Hepatocyte (in vitro differentiated cells): ENCODE measurements at regions not wholly inside any gene's neighbourhood (a gene's known extent, or its start where the extent isn't known, plus 50 kb on each side); places are given as distances from the start of the nearest gene placed in this dataset.

Experiments used
- DNase-seq: peaks from one replicate; pipeline ENCODE4 v3.0.0-alpha.2; 2016; ENCODE audit warnings: low spot score
- H2AFZ ChIP-seq: fragments of 200-600 bp; sonication (generic); 2 replicates; pipeline ENCODE4 v1.6.0; 2016; ENCODE audit warnings: antibody characterized with exemption, mild to moderate bottlenecking
- H3K27ac ChIP-seq: fragments of 200-600 bp; sonication (generic); 2 replicates; pipeline ENCODE4 v1.5.1; 2016; ENCODE audit warnings: mild to moderate bottlenecking
- H3K27me3 ChIP-seq: fragments of 200-600 bp; sonication (generic); 2 replicates; pipeline ENCODE4 v1.6.1; 2016
- H3K36me3 ChIP-seq: fragments of 200-600 bp; sonication (generic); replicated peaks from 2 replicates; pipeline ENCODE4 v1.5.1; 2016; ENCODE audit warnings: low read depth; ENCODE audit not compliant: insufficient read depth
- H3K4me1 ChIP-seq: fragments of 200-600 bp; sonication (generic); 2 replicates; pipeline ENCODE4 v1.5.1; 2016; ENCODE audit warnings: mild to moderate bottlenecking, moderate library complexity; ENCODE audit not compliant: insufficient read depth
- H3K4me2 ChIP-seq: fragments of 200-600 bp; sonication (generic); 2 replicates; pipeline ENCODE4 v1.6.0; 2016
- H3K4me3 ChIP-seq: fragments of 200-600 bp; sonication (generic); 2 replicates; pipeline ENCODE4 v1.5.1; 2016; ENCODE audit warnings: mild to moderate bottlenecking
- H3K79me2 ChIP-seq: fragments of 200-600 bp; sonication (generic); 2 replicates; pipeline ENCODE4 v1.6.0; 2017; ENCODE audit warnings: mild to moderate bottlenecking
- H3K9me2 ChIP-seq: fragments of 200-600 bp; sonication (generic); replicated peaks from 2 replicates; pipeline ENCODE4 v1.6.0; 2017; ENCODE audit warnings: mild to moderate bottlenecking; ENCODE audit not compliant: insufficient read depth
- H3K9me3 ChIP-seq: fragments of 200-600 bp; sonication (generic); 2 replicates; pipeline ENCODE4 v1.5.1; 2016; ENCODE audit warnings: low read depth, mild to moderate bottlenecking
- H4K20me1 ChIP-seq: fragments of 200-600 bp; sonication (generic); 2 replicates; pipeline ENCODE4 v1.6.0; 2016; ENCODE audit warnings: mild to moderate bottlenecking; ENCODE audit not compliant: insufficient read depth, poor library complexity, severe bottlenecking
- EZH2 ChIP-seq: fragments of 200-600 bp; sonication (generic); IDR thresholded peaks from 2 replicates; pipeline ENCODE4 v1.6.1; 2016; ENCODE audit warnings: antibody characterized with exemption, mild to moderate bottlenecking, borderline replicate concordance
- EZH2phosphoT487 ChIP-seq: fragments of 200-600 bp; sonication (generic); IDR thresholded peaks from one replicate; pipeline ENCODE4 v1.6.1; 2018; ENCODE audit warnings: antibody characterized with exemption, mild to moderate bottlenecking, low read depth, moderate library complexity; ENCODE audit not compliant: unreplicated experiment, severe bottlenecking
- WGBS: methylation state at CpG from one replicate; pipeline ENCODE4 v1.1.6; 2016; ENCODE audit warnings: low lambda C conversion rate; ENCODE audit errors: missing lambda C conversion rate; 5-methylcytosine and 5-hydroxymethylcytosine counted together
- TF ChIP-seq, protein P1 (sequence below): fragments of 200-600 bp; sonication (generic); IDR thresholded peaks from 2 replicates; pipeline ENCODE4 v1.5.1; 2016; ENCODE audit warnings: antibody characterized with exemption, mild to moderate bottlenecking; ENCODE audit not compliant: poor library complexity

DNA sequence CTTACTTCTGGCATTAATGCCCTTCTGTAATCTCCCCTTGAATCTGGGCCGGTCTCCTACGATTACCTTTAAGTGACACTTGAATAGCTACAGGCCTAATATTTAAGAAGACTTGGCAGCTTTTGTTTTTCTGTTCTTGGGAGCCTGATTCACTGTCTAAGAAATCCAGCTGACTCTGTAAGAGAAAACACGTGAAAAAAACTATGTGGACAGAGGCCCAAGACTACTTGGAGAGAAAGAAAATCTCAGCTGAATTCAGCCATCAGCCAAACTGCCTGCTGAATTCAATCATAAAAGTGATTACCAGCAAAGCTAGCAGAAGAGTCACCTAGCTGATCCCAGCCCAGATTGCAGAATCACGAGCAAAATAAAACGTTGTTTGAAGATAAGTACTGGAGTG, 521.2 kb downstream of the MID1IP1 start:
- no peaks in the 10 kb centered on the region for H3K4me1 ChIP-seq
- no peaks in the 10 kb centered on the region for H3K27me3 ChIP-seq
- no peaks in the 10 kb centered on the region for H3K36me3 ChIP-seq
- H3K9me3 ChIP-seq = no peaks in the 10 kb centered on the region
- no peak overlapping the region for H3K4me3 ChIP-seq
- H4K20me1 ChIP-seq = no peaks in the 10 kb centered on the region
- WGBS = 72% methylated on average over 5 of the region's 5 CpGs
- TF ChIP-seq EZH2phosphoT487 (no peak), EZH2 (no peak)
- TF ChIP-seq, protein P1, sequence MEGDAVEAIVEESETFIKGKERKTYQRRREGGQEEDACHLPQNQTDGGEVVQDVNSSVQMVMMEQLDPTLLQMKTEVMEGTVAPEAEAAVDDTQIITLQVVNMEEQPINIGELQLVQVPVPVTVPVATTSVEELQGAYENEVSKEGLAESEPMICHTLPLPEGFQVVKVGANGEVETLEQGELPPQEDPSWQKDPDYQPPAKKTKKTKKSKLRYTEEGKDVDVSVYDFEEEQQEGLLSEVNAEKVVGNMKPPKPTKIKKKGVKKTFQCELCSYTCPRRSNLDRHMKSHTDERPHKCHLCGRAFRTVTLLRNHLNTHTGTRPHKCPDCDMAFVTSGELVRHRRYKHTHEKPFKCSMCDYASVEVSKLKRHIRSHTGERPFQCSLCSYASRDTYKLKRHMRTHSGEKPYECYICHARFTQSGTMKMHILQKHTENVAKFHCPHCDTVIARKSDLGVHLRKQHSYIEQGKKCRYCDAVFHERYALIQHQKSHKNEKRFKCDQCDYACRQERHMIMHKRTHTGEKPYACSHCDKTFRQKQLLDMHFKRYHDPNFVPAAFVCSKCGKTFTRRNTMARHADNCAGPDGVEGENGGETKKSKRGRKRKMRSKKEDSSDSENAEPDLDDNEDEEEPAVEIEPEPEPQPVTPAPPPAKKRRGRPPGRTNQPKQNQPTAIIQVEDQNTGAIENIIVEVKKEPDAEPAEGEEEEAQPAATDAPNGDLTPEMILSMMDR = no peak
- no peak for DNase-seq
- H2AFZ ChIP-seq = no peak overlapping the region
- H3K27ac ChIP-seq = no peak overlapping the region
- no peaks in the 10 kb centered on the region for H3K9me2 ChIP-seq
- no peaks in the 10 kb centered on the region for H3K79me2 ChIP-seq
- no peak overlapping the region for H3K4me2 ChIP-seq

DNA sequence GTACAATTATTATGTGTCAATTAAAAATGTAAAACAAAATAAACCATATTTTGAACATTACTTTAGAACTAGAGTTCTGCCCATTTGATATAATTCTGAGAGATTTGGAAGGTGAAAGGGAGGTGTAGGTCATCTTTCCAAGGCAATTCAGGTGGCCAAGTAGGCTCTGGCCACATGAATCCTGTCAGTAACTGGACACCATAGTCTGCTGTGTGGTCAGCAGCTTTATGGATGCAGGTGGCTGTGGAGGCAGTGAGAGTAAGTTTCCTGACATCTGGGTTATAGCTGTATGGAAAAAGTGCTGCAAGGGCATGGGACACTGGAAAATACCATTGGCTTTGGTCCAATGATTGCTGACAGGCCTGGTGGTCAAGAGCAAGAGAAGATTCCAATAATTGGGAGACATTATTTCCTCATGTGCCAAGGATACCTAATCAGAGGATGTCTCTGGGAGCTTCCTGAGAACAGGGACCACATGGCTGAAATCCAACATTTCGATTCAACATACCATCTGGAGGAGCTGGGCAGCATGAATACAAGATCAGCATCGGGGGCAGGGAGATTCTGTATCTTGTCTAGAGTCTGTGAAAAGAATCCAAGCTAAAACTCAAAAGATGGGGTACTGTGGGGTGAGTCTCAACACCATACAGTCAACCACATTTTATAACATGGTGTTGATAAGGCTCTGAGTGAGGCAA, 523.1 kb downstream of the MID1IP1 start:
- H3K4me1 ChIP-seq = no peaks in the 10 kb centered on the region
- H3K4me2 ChIP-seq = no peak overlapping the region
- no peaks in the 10 kb centered on the region for H3K9me2 ChIP-seq
- H4K20me1 ChIP-seq = no peaks in the 10 kb centered on the region
- H2AFZ ChIP-seq = no peak overlapping the region
- TF ChIP-seq EZH2 (no peak), EZH2phosphoT487 (no peak)
- TF ChIP-seq, protein P1 = no peak
- no peaks in the 10 kb centered on the region for H3K9me3 ChIP-seq
- no peak overlapping the region for H3K4me3 ChIP-seq
- H3K36me3 ChIP-seq = no peaks in the 10 kb centered on the region
- H3K79me2 ChIP-seq = no peaks in the 10 kb centered on the region
- H3K27ac ChIP-seq = no peak overlapping the region
- DNase-seq = no peak
- WGBS = 65% methylated on average over 2 of the region's 2 CpGs
- H3K27me3 ChIP-seq = no peaks in the 10 kb centered on the region

DNA sequence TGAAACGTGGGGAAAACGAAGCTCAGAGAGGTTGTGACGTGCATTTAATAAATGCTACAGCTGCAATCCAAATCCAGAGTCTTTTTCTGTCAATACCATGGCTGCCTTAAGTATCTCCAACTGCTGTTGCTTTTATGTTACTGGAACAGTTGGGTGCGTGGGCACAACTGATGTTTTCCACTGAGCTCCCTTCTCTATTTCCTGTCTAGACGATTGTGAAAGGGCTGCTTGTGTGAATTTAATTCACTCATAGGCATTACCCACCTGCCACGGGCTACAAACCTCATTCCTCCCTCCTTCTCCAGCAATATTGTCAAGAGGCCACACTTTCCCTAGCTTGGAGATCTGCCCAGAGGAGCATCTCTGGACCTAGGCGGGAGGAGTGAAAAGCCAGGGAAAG, 526.0 kb downstream of the MID1IP1 start:
- 77% methylated on average over 7 of the region's 7 CpGs for whole genome bisulfite sequencing
- no peak overlapping the region for H3K27ac ChIP-seq
- no peaks in the 10 kb centered on the region for H3K79me2 ChIP-seq
- H3K4me3 ChIP-seq = no peak overlapping the region
- no peaks in the 10 kb centered on the region for H3K9me3 ChIP-seq
- H3K4me1 ChIP-seq = no peaks in the 10 kb centered on the region
- no peak for DNase-seq
- H3K4me2 ChIP-seq = no peak overlapping the region
- no peaks in the 10 kb centered on the region for H3K27me3 ChIP-seq
- H3K9me2 ChIP-seq = no peaks in the 10 kb centered on the region
- no peaks in the 10 kb centered on the region for H4K20me1 ChIP-seq
- H3K36me3 ChIP-seq = no peaks in the 10 kb centered on the region
- TF ChIP-seq EZH2phosphoT487 (no peak), EZH2 (no peak)
- TF ChIP-seq, protein P1 = no peak
- H2AFZ ChIP-seq = no peak overlapping the region
